ENCODE measurements at regions not wholly inside any gene's neighbourhood (a gene's known extent, or its start where the extent isn't known, plus 50 kb on each side); places are given as distances from the start of the nearest gene placed in this dataset.

- no peak for DNase-seq (ENCODE audit: low spot score)
Measured at GRCh38 chr1:165025805-165026204, 330.7 kb downstream of the LMX1A start.

DNA sequence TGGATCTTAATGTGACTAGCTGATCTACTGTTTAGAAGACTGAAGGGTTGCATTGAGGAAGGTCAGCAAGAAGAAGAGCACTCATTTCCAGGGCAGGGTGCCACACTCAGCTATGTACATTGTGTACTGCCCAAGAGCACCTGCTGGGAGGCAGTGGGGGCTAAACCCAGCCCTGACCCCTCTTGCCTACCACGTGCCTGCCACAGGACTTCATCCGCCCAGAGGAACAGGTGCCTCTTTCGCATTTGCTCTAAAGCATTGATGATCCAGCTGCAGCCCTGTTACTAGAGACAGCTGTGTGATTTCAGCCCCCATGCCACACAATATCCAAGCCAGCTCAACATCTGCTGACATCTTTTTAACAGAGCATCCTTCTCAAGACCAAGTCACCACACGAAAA, 341.8 kb downstream of the LMX1A start:
- DNase-seq (ENCODE audit: low spot score): no peak

DNA sequence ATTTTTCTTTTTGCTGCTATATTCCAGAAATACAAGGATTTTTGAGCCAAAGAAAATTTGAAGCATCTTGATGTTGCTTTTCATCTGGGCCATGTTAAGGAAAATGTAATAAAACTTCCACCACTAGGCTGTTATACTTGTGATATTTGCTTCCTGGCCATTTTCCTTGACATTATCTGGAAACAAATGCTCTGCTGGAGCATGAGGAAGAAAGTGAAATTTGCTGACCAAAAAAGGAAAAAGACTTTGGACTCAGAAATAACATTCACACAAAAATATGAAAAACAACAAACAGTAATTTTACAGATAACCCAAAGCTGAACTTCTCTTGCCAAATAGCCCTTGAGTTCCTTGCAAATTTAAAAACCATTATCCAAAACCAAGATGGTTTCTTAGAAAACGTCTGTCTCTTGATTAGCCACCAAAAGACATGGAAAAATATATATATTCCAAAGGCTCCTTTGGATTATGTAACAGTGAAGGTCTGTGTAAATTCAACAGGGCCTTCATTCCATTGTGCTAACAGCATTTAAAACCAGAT, 344.5 kb downstream of the LMX1A start:
- DNase-seq (ENCODE audit: low spot score): no peak

DNA sequence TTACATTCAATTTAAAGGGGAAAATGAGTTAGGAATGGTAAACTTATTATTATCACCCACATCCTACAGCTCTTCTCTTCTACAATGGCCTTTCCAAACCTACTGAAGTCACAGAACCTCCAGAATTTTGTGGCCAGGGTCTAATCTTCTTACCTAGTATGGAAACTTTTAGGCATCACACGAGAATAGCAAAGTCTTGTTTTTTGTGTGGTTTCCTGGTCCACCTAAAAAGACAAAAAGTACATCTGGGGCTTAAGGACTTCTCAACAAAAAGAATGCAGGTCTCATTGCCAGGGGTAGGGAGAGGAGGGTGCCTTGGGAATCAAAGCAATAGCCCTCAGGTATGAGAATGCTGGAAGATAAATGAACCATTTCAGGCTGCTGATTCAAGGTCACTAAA, 345.3 kb downstream of the LMX1A start:
- no peak for DNase-seq (ENCODE audit: low spot score)

GRCh38 chr1:165010418-165011070, 346.0 kb downstream of the LMX1A start:
- no peak for DNase-seq (ENCODE audit: low spot score)

GRCh38 chr1:165006831-165007230, 349.7 kb downstream of the LMX1A start:
- DNase-seq (ENCODE audit: low spot score): no peak

- DNase-seq (ENCODE audit: low spot score): no peak
Measured at GRCh38 chr1:164999146-164999545, 357.4 kb downstream of the LMX1A start.

- no peak for DNase-seq (ENCODE audit: low spot score)
Measured at GRCh38 chr1:164991763-164992314, 364.7 kb downstream of the LMX1A start.

DNA sequence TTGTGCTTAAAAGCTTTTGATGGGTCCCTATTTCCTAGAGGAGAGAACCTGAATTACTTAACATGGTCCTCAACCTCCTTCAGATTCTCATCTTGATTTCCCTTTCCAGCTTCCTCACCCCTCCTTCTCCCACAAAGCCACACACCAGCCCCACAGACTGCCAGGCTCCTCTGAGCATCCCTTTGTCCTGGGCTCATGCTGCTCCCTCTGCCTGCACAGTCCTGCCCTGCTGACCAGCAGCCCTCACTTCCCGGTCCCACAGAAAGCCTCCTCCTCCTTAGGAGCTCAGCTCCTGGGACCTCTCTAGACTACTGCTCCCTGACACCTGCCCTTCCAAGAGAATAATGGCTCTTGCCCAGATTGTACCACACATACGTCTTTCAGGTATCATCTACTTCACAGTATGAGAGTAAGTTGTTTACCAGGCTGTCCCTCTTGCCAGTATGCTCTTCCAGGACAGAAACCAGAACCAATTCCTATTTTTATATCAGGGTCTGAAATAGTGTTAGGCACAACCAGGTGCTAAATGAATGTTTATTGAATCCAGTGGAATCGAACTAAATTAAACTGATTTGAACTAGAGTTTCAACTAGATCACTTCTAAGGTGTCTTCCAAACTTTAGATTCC, 373.4 kb downstream of the LMX1A start:
- no peak for DNase-seq (ENCODE audit: low spot score)

DNA sequence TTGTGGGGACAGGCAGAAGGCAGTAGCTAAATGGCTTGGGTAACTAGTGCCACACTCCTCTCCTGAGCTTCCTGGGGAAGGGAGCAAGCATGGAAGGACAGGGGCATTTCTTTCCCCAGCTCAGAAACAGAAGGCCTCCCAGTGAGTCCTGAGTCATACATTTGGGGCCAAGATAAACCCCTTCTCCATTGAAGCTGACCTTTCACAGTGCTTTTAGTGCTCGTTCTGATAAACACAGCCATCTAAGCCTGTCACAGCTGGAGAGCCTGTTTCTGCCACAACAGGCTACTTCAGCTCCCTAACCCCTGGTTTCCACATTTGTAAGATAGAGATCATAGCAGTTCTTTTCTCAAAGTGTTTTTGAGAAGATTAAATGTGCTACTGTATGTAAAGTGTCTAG, 374.0 kb downstream of the LMX1A start:
- DNase-seq (ENCODE audit: low spot score): no peak

GRCh38 chr1:164977561-164977960, 379.0 kb downstream of the LMX1A start:
- DNase-seq (ENCODE audit: low spot score): no peak

- no peak for DNase-seq (ENCODE audit: low spot score)
Measured at GRCh38 chr1:164971921-164972415, 384.5 kb downstream of the LMX1A start.

DNA sequence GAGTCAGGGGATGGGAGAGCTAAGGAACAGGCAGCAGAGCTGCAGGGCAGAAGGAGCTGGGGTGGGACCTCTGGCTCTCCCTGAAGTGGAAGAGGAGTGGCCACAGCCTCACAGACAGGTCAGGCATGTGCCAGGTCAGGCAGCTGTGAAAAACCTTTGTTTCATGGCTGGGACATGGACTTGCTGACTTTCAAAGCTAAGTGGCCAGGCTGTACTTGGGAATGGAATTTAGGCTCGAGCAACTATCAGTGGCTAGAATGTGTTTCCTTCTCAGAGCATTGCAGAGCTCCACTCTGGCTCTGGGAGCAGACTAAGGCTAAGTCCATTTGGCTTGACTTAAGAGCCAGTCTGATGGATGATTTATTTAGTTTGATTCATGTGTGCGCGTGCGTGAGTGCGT, 385.1 kb downstream of the LMX1A start:
- DNase-seq (ENCODE audit: low spot score): no peak

- no peak for DNase-seq (ENCODE audit: low spot score)
Measured at GRCh38 chr1:164969253-164969652, 387.3 kb downstream of the LMX1A start.

DNA sequence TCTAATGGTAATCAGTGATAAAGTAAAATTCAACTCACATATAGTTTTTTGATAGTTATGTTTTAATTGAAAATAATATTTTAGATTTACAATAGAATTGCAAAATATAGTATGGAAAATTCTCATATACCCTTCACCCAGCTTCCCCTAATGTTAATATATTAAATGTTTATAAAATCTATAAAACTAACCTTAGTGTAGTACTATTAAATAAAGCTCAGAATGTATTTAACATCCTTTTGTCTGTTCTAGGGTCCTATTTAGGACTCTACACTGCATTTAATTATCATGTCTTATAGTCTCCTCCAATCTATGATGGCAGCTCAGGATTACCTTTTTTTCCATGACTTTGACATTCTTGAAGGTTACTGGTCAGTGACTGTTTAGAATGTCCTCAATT, 389.2 kb downstream of the LMX1A start:
- no peak for DNase-seq (ENCODE audit: low spot score)

GRCh38 chr1:164961715-164962114, 394.8 kb downstream of the LMX1A start:
- DNase-seq (ENCODE audit: low spot score): no peak

- DNase-seq (ENCODE audit: low spot score): no peak
Measured at GRCh38 chr1:164958982-164959768, 397.3 kb downstream of the LMX1A start.

- no peak for DNase-seq (ENCODE audit: low spot score)
Measured at GRCh38 chr1:164953815-164954214, 394.8 kb downstream of the PBX1 start.

DNA sequence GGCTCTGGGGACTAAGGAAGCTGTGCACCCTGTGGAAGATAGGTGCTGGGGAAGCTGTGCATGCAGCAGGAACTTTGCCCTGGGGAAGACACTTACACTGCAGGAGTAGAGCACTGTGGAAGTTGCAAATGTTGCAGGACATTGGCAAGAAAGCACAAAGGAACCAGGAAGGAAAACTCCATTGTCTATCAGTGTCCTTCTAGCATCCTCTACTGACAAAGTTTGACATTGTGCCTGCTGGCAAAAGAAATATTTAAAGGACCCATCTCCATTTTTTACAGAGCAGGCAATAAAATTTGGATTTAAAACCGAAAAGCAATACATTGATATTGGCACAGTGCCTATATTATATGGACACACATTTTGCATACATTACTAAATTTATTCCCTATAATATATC, 394.1 kb downstream of the PBX1 start:
- no peak for DNase-seq (ENCODE audit: low spot score)

GRCh38 chr1:164951508-164951907, 392.5 kb downstream of the PBX1 start:
- DNase-seq (ENCODE audit: low spot score): no peak

- DNase-seq (ENCODE audit: low spot score): no peak
Measured at GRCh38 chr1:164950541-164950986, 391.6 kb downstream of the PBX1 start.

All from SK-N-DZ (cell line).